ENCODE measurements at regions not wholly inside any gene's neighbourhood (a gene's known extent, or its start where the extent isn't known, plus 50 kb on each side); places are given as distances from the start of the nearest gene placed in this dataset.
A peak's percentile ranks its signal among the peaks of the same experiment; 100 is the strongest.

GRCh38 chr1:38137164-38137563, 90.6 kb upstream of the POU3F1 start:
- DNase-seq (no peak), ATAC-seq (no peak)
- Mint-ChIP-seq H3K27me3 (peaks cover 76% of the 10 kb centered on the region), H3K4me1 (no peaks in the 10 kb centered on the region), H3K9me3 (no peaks in the 10 kb centered on the region), H3K27ac (no peak overlapping the region), H3K4me3 (no peak overlapping the region), H3K36me3 (ENCODE audit: low read depth) (no peaks in the 10 kb centered on the region)

GRCh38 chr1:38135625-38136414, 89.2 kb upstream of the POU3F1 start:
- no peak overlapping the region for H3K27ac Mint-ChIP-seq

GRCh38 chr1:38134294-38134755, 87.7 kb upstream of the POU3F1 start:
- ATAC-seq: no peak
- no peaks in the 10 kb centered on the region for H3K4me1 Mint-ChIP-seq
- H3K4me3 Mint-ChIP-seq: no peak overlapping the region
- H3K27ac Mint-ChIP-seq: no peak overlapping the region
- no peak for DNase-seq
- H3K27me3 Mint-ChIP-seq: peaks cover 70% of the 10 kb centered on the region
- H3K9me3 Mint-ChIP-seq: no peaks in the 10 kb centered on the region
- H3K36me3 Mint-ChIP-seq (ENCODE audit: low read depth): no peaks in the 10 kb centered on the region

More at GRCh38 chr1:38135625-38136414, 89.2 kb upstream of the POU3F1 start:
- Mint-ChIP-seq H3K36me3 (ENCODE audit: low read depth) (no peaks in the 10 kb centered on the region), H3K27me3 (peaks cover 78% of the 10 kb centered on the region), H3K4me1 (no peaks in the 10 kb centered on the region), H3K4me3 (no peak overlapping the region), H3K9me3 (no peaks in the 10 kb centered on the region)
- DNase-seq: no peak
- ATAC-seq: no peak

- Mint-ChIP-seq H3K36me3 (ENCODE audit: low read depth) (no peaks in the 10 kb centered on the region), H3K4me3 (no peak overlapping the region), H3K27ac (no peak overlapping the region), H3K9me3 (no peaks in the 10 kb centered on the region), H3K27me3 (peaks cover 68% of the 10 kb centered on the region), H3K4me1 (no peaks in the 10 kb centered on the region)
- ATAC-seq (no peak), DNase-seq (no peak)
These were observed 87.2 kb upstream of the POU3F1 start for GRCh38 chr1:38133756-38134155.

- Mint-ChIP-seq H3K27ac (no peak overlapping the region), H3K27me3 (peaks cover 67% of the 10 kb centered on the region), H3K9me3 (no peaks in the 10 kb centered on the region), H3K4me1 (no peaks in the 10 kb centered on the region), H3K36me3 (ENCODE audit: low read depth) (no peaks in the 10 kb centered on the region), H3K4me3 (no peak overlapping the region)
- DNase-seq: no peak
- no peak for ATAC-seq
These were observed 86.7 kb upstream of the POU3F1 start for GRCh38 chr1:38133304-38133703.

GRCh38 chr1:38132681-38133080, 86.1 kb upstream of the POU3F1 start:
- Mint-ChIP-seq H3K36me3 (ENCODE audit: low read depth) (no peaks in the 10 kb centered on the region), H3K27ac (no peak overlapping the region), H3K4me1 (no peaks in the 10 kb centered on the region), H3K4me3 (no peak overlapping the region), H3K27me3 (peaks cover 62% of the 10 kb centered on the region), H3K9me3 (no peaks in the 10 kb centered on the region)
- DNase-seq: no peak
- ATAC-seq: no peak

- Mint-ChIP-seq H3K9me3 (no peaks in the 10 kb centered on the region), H3K36me3 (ENCODE audit: low read depth) (no peaks in the 10 kb centered on the region), H3K4me3 (no peak overlapping the region), H3K27ac (no peak overlapping the region), H3K4me1 (no peaks in the 10 kb centered on the region), H3K27me3 (peaks cover 48% of the 10 kb centered on the region)
- DNase-seq (no peak), ATAC-seq (peak; percentile 16)
These were observed 84.5 kb upstream of the POU3F1 start for GRCh38 chr1:38131024-38131585.

- no peaks in the 10 kb centered on the region for H3K4me1 Mint-ChIP-seq
- peaks cover 36% of the 10 kb centered on the region for H3K27me3 Mint-ChIP-seq
- no peak overlapping the region for H3K27ac Mint-ChIP-seq
- H3K9me3 Mint-ChIP-seq: no peaks in the 10 kb centered on the region
- DNase-seq (no peak), ATAC-seq (no peak)
- H3K36me3 Mint-ChIP-seq (ENCODE audit: low read depth): no peaks in the 10 kb centered on the region
- H3K4me3 Mint-ChIP-seq: no peak overlapping the region
These were observed 83.4 kb upstream of the POU3F1 start for GRCh38 chr1:38129971-38130370.

- H3K36me3 Mint-ChIP-seq (ENCODE audit: low read depth): no peaks in the 10 kb centered on the region
- H3K9me3 Mint-ChIP-seq: no peaks in the 10 kb centered on the region
- DNase-seq: no peak
- ATAC-seq: no peak
- H3K4me1 Mint-ChIP-seq: no peaks in the 10 kb centered on the region
- no peak overlapping the region for H3K27ac Mint-ChIP-seq
- H3K4me3 Mint-ChIP-seq: no peak overlapping the region
- peaks cover 33% of the 10 kb centered on the region for H3K27me3 Mint-ChIP-seq
These were observed 82.9 kb upstream of the POU3F1 start for GRCh38 chr1:38129473-38129872.

- Mint-ChIP-seq H3K27me3 (peaks cover 28% of the 10 kb centered on the region), H3K36me3 (ENCODE audit: low read depth) (no peaks in the 10 kb centered on the region), H3K4me1 (no peaks in the 10 kb centered on the region), H3K9me3 (no peaks in the 10 kb centered on the region), H3K4me3 (no peak overlapping the region), H3K27ac (no peak overlapping the region)
- DNase-seq (no peak), ATAC-seq (no peak)
These were observed 82.4 kb upstream of the POU3F1 start for GRCh38 chr1:38128926-38129453.

GRCh38 chr1:38128511-38128910, 81.9 kb upstream of the POU3F1 start:
- Mint-ChIP-seq H3K27me3 (peaks cover 26% of the 10 kb centered on the region), H3K36me3 (ENCODE audit: low read depth) (no peaks in the 10 kb centered on the region), H3K4me1 (no peaks in the 10 kb centered on the region)

GRCh38 chr1:38127428-38127827, 80.8 kb upstream of the POU3F1 start:
- no peak for ATAC-seq
- H3K27ac Mint-ChIP-seq: no peak overlapping the region
- H3K36me3 Mint-ChIP-seq (ENCODE audit: low read depth): no peaks in the 10 kb centered on the region
- H3K4me1 Mint-ChIP-seq: no peaks in the 10 kb centered on the region
- H3K27me3 Mint-ChIP-seq: peaks cover 17% of the 10 kb centered on the region
- no peak for DNase-seq
- H3K9me3 Mint-ChIP-seq: no peaks in the 10 kb centered on the region
- H3K4me3 Mint-ChIP-seq: no peak overlapping the region

More at GRCh38 chr1:38128511-38128910, 81.9 kb upstream of the POU3F1 start:
- H3K27ac Mint-ChIP-seq: no peak overlapping the region
- ATAC-seq (no peak), DNase-seq (no peak)
- H3K9me3 Mint-ChIP-seq: no peaks in the 10 kb centered on the region
- no peak overlapping the region for H3K4me3 Mint-ChIP-seq

GRCh38 chr1:38126970-38127369, 80.4 kb upstream of the POU3F1 start:
- Mint-ChIP-seq H3K9me3 (no peaks in the 10 kb centered on the region), H3K27me3 (peaks cover 14% of the 10 kb centered on the region), H3K4me3 (no peak overlapping the region), H3K27ac (no peak overlapping the region), H3K4me1 (no peaks in the 10 kb centered on the region), H3K36me3 (ENCODE audit: low read depth) (no peaks in the 10 kb centered on the region)
- DNase-seq (no peak), ATAC-seq (no peak)

- Mint-ChIP-seq H3K27me3 (peaks cover 7% of the 10 kb centered on the region), H3K4me3 (no peak overlapping the region), H3K4me1 (no peaks in the 10 kb centered on the region), H3K9me3 (no peaks in the 10 kb centered on the region), H3K36me3 (ENCODE audit: low read depth) (no peaks in the 10 kb centered on the region), H3K27ac (no peak overlapping the region)
- ATAC-seq (no peak), DNase-seq (no peak)
These were observed 79.4 kb upstream of the POU3F1 start for GRCh38 chr1:38125837-38126520.

- no peaks in the 10 kb centered on the region for H3K36me3 Mint-ChIP-seq (ENCODE audit: low read depth)
- H3K27ac Mint-ChIP-seq: no peak overlapping the region
- ATAC-seq: no peak
- H3K4me1 Mint-ChIP-seq: no peaks in the 10 kb centered on the region
- no peak overlapping the region for H3K4me3 Mint-ChIP-seq
- DNase-seq: no peak
- H3K9me3 Mint-ChIP-seq: no peaks in the 10 kb centered on the region
- peaks cover 3% of the 10 kb centered on the region for H3K27me3 Mint-ChIP-seq
These were observed 78.4 kb upstream of the POU3F1 start for GRCh38 chr1:38125016-38125415.
